HG02938 (cell line): ENCODE measurements at regions not wholly inside any gene's neighbourhood (a gene's known extent, or its start where the extent isn't known, plus 50 kb on each side); places are given as distances from the start of the nearest gene placed in this dataset.
"Not testable (repeated sequence)": the region's sequence is repeated elsewhere in the genome, so short reads cannot be mapped to it uniquely, and the experiment has no call there.

Source experiments
- ATAC-seq: cut with Tn5 transposase; IDR thresholded peaks from one replicate; pipeline ENCODE4 v1.9.1; 2021; ENCODE audit warnings: mild to moderate bottlenecking, moderate library complexity; ENCODE audit not compliant: unreplicated experiment

DNA sequence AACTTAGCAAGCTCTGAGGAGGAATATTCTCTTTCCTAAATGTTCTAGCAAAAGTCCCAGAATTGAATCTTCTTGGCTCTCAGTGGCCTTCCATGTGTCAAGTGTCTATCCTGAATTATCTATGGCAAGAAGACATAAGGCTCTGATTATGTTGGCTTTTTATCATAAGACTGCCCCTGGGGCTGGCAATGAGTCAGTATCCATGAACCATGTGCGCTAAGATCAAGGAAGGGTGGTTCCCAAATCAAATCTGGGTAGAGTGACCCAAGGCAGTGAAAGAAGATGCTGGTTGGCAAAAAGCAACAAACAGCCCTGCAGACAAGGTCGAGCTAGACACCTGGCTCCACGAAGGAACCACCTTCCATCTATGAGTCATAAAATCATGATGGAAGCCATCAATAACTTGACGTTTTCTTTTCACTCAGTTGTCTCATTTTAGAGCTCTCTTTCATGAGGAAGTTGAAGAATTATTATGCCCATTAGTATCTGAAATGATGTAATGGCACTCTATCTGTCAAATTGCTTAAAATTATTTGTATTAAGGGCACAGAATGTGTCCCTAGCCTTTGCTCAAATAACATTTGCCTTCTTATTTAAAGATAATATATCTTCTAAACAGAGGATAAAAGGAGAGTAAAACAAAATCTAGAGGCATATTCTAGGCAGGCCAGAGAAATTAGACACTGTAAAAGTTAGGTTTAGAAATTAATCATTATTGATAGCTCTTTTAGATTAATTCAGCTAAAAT lies 657.7 kb upstream of the GOT2 start:
- no peak for ATAC-seq

DNA sequence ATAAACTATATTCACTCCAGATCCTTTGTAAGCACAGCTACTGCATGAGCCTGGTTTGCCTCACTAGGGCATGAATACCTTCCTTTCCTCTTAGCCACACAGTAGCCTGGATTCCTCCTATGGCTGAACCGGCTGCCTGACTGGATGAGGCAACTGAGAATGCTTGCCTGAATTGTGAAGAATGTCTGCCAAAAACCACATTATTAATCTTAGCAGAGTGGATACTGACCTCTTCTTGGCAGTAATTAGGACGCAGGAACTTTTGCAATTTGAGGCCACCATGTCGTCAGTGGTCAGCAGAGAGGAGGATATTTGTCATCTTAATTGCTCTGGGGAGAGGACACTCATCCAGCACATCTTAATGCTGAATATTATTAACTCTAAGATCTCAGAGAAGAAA lies 651.8 kb upstream of the GOT2 start:
- ATAC-seq: no peak

DNA sequence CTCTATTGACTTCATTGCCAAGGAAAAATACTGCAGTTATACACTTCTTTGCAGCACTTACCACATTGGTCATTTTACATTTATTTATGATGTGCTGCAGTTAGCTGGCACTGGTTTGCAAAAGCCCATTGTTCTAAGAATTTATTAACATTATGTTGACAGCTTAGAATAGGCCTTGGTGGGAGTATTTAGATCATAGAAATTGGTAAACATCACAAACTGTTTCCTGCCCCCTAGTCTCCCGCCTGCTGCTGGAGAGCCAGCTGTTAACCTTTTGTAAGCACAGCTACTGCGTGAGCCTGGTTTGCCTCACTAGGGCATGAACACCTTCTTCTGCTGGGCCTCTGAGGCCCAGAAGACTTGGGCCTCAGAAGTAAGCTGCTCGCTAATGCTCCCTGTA lies 651.4 kb upstream of the GOT2 start:
- no peak for ATAC-seq

DNA sequence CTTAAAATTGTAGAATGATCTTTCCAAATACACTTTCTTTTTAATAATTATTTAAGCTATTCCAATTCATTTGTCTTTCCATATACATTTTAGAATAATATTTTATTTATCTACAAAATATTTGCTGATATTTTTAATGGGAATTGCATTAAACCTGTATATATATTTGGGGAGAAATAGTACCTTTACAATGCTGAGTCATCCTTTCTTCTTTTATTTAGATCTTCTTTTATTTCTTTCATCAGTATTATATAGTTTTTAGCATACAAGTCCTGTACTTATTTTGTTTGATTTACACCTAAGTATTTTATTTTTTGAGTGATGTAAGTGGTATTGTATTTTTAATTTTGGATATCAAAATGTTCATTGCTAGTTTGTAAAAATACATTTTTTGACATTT lies 639.5 kb upstream of the GOT2 start:
- ATAC-seq: no peak

DNA sequence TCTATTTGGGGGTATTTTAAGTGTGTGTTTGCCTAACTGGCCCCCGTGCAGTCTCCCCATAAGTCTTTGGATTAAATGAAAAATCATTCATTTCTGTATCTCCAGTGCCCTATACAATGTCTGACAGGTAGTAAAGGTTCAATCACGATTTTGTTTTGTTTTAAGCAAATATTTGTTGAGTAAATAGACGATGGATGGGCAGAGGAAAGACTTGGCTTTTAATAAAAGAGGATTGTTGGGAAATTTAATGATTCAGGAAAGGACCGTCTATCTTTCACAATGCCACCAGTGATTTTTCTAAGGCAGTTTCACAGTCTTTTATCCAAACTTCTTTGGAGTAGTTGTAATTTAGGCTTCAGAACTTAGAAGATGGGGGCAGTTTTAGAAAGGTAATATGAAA lies 636.6 kb upstream of the GOT2 start:
- no peak for ATAC-seq

DNA sequence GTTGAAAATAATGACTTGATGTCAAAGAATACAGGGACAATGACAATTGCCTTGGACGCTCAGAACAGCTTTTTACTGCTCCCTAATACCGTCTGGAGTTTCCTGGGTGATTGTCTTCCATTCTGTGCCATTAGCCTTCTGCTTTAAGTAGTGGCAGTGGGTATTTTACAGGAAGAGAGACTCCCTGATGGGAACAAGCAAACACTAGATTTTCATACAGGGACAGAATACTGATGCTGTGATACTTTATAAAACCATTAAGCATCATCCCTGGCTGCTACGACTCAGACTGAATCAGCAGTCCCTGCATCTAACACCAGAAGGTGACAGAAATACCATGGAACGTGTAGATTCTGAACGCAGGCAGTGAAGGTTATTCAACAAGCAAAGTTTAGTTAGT lies 635.4 kb upstream of the GOT2 start:
- no peak for ATAC-seq

DNA sequence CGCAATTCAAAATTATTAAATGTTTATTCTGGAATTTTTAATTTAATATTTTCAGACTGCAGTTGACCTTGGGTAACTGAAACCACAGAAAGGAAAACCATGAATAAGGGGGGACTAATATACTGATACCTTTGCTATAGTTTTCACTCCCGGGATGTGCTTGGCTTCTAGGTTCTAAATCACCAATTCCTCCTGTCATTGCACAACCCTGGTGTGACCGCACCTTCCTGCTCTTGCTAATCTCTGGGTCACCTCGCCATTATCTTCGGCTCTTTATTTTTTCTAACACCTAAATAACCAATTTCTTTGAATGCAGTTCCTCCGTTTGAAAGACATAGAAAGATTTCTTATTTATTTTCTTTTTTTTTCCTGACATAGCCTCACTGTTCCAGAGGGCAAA lies 634.5 kb upstream of the GOT2 start:
- no peak for ATAC-seq

DNA sequence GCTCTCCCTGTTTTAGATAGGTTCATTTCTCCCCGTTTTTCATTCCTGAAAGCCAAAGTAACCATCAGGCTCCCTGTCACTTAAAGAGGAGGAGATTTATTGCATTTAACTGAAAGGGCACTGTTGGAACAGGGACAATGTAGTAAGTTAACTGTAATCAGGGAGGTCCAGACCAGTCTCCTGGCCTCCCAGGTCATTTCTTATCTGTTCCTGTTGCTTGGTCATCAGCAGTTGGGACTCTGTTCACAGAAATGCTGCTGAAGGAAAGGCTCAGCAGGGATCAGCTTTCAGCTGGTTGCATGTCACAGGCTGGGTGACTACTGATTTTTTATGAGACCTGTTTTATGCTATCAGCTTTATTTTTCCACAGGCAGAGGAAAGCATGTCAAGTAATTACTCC lies 622.6 kb upstream of the GOT2 start:
- ATAC-seq: no peak

DNA sequence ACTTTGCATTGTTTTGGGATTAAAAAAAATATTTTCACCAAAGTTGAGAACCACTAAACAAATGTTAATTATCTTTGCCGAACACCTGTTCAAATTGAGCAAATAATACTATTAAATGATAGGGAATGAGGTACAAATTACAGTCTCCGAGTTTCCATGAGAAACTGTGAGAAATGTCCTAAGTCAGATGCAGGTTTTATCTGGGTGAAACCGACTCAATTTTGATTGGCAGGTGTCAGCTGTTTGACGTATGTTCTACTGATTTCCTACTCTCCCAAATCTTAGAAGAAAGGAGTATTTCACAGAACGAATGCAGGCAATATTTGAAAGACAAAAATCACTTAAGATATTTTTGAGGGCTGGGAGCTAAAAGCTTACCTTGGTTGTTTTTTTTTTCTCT lies 622.0 kb upstream of the GOT2 start:
- no peak for ATAC-seq

DNA sequence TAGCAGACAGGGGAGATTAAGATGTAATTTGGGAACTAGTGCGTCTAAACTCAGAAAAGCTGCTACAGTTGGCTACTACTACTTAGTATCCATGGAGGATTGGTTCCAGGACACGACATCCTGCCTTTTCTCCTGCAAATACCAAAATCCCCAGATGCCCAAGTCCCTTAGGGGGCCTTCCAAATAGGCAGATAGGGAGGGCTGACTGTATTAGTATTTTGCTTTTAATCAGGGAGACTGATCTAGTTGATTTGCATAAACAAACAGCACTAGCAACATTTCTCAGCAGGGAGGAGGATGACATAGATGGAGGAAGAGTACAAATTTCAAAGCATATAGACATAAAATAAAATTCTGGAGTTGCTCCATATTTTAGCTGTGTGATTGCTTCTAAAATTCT lies 621.6 kb upstream of the GOT2 start:
- ATAC-seq: no peak

DNA sequence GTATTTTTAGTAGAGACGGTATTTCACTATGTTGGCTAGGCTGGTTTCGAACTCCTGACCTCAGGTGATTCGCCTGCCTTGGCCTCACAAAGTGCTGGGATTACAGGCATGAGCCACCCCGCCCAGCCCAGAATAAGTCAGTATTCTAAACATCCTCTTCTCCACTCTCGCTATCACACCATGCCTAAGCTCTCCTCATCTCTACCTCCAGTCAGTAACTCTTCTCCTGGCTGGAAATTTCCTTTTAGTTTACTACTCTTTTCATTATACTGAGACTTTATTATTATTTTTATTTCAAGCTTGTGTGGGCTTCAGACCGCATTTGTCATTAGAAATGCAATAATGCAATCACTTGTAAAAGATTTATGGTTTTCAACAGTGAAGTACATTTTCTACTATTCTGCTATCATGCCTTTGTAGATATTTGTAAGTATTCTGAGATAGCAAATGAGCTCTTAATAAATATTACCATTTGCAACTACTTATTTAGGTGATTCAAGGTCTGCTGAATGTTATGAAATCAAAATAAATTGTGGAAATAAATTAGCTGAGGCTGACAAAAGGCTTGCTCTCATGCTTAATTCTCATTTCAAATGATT lies 617.3 kb upstream of the GOT2 start:
- ATAC-seq: no peak

DNA sequence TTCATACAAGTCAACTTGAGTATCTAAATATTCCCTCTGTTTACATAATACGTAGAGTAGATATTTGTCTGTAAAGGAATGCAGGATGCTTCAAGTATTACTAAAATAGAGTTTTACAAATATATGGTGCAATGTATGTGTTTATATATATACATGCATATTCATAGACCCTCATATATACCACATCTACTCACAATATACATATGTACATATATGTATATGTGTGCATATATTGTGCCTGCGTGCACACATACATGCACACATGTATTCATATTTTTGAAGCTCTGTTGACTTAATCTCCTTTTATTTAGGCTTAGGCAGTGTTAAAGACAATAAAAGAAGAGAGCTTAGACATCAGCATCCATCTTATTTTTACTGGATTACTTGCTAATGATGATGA lies 616.6 kb upstream of the GOT2 start:
- no peak for ATAC-seq

DNA sequence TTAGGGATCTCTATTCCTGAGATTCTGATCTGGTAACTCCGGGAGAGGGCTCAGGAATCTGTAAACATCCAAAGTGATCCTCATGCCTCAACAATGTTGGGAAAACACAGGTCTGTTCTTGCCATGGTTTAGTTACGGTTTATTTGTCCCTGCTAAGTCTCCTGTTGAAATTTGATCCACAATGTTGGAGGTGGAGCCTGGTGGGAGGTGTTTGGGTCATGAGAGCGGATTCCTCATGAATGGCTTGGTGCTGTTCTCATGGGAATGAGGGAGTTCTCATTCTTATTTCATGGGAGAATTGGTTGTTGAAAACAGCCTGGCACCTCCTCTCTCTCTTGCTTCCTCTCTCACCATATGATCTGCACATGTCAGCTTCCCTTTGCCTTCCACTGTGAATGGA lies 608.6 kb upstream of the GOT2 start:
- ATAC-seq: no peak

DNA sequence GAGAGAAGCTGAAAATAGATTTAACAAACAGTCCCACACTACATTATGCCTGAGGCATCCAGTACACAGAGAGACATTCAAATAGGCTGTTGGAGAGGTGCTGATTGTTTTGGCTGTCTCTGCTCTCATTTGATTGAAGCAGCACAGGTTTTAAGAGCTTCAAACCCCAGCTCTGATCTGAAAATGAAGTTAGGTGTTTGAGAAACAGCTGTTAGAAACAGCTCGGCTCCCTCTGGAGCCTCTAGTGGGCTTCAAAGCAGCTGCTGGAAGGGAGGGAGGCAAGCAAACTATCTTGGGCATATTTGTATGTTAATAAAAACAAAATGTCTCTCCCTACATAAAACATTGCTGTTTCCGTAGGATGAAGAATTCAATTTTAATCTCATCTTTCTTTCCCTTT lies 607.3 kb upstream of the GOT2 start:
- ATAC-seq: no peak

DNA sequence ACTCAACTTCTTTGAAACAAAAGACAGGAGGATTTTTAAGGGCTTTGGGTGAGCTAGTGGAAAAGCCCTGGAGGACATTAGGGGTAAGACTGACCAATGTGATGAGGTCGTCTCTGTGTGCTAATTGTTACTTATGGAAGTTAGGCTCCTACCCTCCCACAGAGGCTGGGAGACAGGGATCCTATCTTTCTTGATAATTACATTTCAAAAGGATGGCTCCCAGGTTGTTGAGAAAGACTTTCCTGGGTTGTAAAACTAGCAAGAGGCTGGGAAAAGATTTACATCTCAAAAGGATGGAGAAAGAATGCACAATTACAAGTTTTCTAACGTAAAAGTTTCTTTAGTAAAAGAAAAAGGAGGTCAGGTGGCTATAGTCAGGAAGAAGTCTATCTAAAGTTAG lies 605.8 kb upstream of the GOT2 start:
- no peak for ATAC-seq

DNA sequence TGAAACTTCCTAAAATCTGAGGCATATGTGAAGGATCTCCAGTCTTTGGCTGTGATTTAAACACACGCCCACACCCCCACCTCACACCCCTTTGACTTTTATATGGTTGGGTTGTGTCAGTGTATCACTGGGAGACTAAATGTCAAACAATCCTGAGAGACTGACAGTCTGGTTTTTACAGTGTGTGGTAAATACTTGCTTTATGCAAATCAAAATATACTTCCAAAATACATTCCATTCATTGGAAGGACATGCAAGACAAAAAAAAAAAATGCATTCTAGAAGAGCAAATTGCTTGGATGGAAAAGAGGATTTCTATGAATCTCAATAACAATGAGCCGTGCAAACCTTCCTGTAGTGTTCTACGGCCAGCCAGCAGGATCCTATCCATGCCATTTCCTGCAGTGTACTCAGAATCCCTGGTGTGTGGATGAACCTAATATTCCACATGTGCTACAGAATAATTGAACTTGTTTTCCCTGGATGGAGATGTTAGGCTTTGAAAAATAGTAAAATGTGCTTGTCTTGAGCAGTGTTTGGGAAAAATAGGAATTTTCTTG lies 602.1 kb upstream of the GOT2 start:
- no peak for ATAC-seq

DNA sequence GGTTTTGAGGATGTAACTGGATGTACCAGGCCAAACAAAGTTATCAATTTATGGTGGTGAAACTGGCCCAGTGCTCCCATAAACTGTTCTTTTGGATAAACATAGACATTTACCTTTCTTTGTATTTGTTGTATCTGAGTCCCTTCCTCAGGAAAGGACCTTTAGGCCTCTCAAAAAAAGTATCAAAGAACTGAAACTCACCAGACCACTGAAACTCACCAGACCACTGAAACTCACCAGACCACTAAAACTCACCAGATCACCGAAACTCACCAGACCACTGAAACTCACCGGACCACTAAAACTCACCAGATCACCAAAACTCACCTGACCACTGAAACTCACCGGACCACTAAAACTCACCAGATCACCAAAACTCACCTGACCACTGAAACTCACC lies 597.6 kb upstream of the GOT2 start:
- not testable (repeated sequence) for ATAC-seq

DNA sequence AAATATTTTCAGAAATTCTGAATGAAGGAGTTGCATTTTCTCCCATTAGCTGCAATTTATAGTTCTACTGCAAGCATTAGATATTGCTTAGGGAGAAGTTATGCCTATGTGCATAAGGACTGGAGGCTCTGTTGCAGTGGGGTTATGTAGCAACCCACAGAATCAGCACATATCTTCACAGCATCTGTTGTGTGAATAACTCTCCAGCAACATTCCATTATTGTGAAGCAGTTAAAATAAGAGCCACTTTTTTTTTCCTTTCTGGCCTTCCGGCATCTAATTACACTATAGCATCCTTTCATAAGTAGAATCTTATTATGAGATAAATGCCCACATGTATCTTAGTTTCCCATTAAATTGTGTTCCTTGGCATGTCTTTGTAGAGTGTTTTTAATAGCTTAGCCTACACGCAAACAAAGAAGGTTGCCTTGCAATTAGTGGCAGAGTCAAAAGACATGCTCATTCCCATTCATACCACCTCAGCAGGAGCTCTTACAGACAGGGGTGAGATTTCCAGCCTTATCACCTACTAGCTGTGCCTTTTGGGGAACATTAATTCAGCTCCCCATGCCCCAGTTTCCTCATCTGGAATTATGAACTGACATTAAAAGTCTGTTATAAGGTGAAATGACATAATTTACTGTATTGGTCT lies 596.0 kb upstream of the GOT2 start:
- no peak for ATAC-seq

DNA sequence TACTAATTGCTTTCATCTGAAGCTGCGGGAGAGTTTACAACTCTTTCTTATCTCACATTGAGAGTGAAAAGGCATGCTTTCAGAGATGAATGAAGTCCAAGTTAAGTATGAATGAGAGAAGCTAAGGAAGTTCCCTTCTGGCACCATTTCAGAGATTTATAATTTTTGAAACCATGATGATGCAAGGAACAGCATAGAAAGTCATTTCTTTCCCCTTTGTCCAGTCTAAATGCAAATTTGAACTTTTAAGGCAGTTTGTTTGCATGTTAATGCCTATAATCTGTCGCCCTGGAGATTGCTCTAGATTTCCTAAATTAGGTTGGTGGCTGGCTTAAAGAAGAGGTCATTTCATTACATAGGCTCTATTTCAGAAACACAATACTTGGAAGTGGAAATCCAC lies 594.8 kb upstream of the GOT2 start:
- ATAC-seq: no peak

DNA sequence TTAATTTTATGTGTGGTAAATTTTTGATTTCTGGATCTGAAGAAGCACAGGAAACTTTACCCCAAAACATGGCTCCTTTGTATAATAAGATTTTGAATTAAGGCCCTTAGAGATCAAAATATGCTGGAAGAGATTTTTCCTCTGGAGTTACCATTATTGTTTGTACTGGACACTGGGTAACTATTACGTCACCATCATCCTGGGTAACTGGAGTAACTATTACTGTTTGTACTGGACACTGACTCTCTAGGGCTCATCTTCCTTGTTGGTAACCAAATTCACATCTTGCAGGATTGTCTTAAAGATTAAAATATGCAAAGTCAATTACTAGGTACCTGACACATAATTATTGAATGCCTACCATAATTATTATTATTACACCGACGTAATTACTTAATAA lies 593.8 kb upstream of the GOT2 start:
- ATAC-seq: no peak

DNA sequence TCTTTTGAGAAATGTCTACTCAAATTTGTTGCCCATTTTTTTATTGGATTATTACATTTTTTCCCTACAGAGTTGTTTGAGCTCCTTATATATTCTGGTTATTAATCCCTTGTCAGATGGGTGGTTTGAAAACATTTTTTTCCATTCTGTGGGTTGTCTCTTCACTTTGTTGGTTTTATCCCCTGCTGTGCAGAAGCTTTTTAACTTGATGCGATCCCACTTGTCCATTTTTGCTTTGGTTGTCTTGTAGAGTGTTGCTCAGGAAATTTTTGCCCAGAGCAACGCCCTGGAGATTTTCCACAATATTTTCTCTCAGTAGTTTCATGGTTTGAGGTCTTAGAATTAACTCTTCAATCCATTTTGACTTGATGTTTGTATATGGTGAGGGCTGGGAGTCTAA lies 592.8 kb upstream of the GOT2 start:
- no peak for ATAC-seq

DNA sequence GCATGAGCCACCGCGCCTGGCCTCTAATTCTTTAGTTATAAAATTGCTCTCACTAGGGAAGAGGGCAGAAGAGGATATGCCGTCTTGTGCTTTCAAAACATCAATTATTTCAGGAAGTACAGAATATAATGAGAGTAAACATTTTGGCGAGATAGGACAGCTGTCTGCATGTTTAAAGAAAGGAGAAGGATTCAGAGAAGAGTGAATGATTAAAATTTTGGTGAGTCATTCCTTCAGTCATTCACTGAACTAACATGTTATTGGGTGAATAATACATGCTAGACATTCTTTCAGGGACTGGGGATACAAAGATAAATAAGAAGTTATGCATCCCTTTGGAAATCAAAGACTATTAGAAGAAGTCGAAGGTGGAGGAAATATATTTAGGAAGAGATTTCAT lies 590.3 kb upstream of the GOT2 start:
- no peak for ATAC-seq
